Stomach (tissue), 4 donors: ENCODE measurements at regions not wholly inside any gene's neighbourhood (a gene's known extent, or its start where the extent isn't known, plus 50 kb on each side); places are given as distances from the start of the nearest gene placed in this dataset.

Experiments used
- CTCF ChIP-seq, 7 experiments: fragments of 450-650 bp in 4 of 7; fragments of 200-600 bp in 3 of 7; sonication (generic) in 3 of 7; IDR thresholded peaks; one replicate each; pipeline ENCODE4 v1.5.1; 2016 to 2019; ENCODE audit warnings: antibody characterized with exemption in 7 of 7, control low read depth in 2 of 7, mild to moderate bottlenecking in 1 of 7
- EP300 ChIP-seq: sonication (generic); formaldehyde crosslinking; IDR thresholded peaks from one replicate; pipeline ENCODE4 v1.6.1; 2017; ENCODE audit warnings: antibody characterized with exemption
- POLR2A ChIP-seq, 4 donors: fragments of 450-650 bp; IDR thresholded peaks; one replicate each; pipeline ENCODE4 v1.6.1; 2016; ENCODE audit warnings: antibody characterized with exemption in 4 of 4, control low read depth in 2 of 4, mild to moderate bottlenecking in 1 of 4, moderate library complexity in 1 of 4

GRCh38 chr5:8458038-8458383 is 589.1 kb downstream of the MTRR start:
- TF ChIP-seq CTCF (IDR thresholded peaks at IDR 0.05) (no peak), EP300 (no peak), POLR2A (IDR thresholded peaks at IDR 0.05) (no peak)
